OCI-LY7 (cell line): ENCODE measurements at regions not wholly inside any gene's neighbourhood (a gene's known extent, or its start where the extent isn't known, plus 50 kb on each side); places are given as distances from the start of the nearest gene placed in this dataset.

ENCODE experiments used
- BruUV-seq: library from RNA; stranded (reverse); fragments of 400-500 nt; replicated peaks from 2 replicates; lab custom pipeline; 2021; lab: Mats Ljungman, UMichigan
- CTCF ChIA-PET: fragments of 300-600 bp; sonication (Branson Sonifier 250); formaldehyde crosslinking; loops from one replicate; lab custom pipeline; 2022; ENCODE audit warnings: antibody characterized with exemption; ENCODE audit not compliant: unreplicated experiment; lab: Charles Lee
- POLR2A ChIA-PET: fragments of 300-600 bp; sonication (Branson Sonifier 250); formaldehyde crosslinking; loops from one replicate; lab custom pipeline; 2022; ENCODE audit warnings: antibody characterized with exemption; lab: Charles Lee
- DNase-seq: peaks from one replicate; pipeline ENCODE4 v3.0.0-alpha.2; 2015; ENCODE audit warnings: low spot score
- H2AFZ ChIP-seq: fragments of 200-600 bp; sonication (generic), shearing (Covaris generic); 2 replicates; pipeline ENCODE4 v1.6.1; 2014; ENCODE audit warnings: mild to moderate bottlenecking, antibody characterized with exemption, low read length, moderate library complexity
- H3K27ac ChIP-seq: fragments of 200-600 bp; sonication (generic); 2 replicates; pipeline ENCODE4 v1.5.1; 2014; ENCODE audit warnings: mixed run types, low read depth, mild to moderate bottlenecking, moderate library complexity, low read length, inconsistent platforms; ENCODE audit not compliant: poor library complexity, severe bottlenecking
- H3K36me3 ChIP-seq: fragments of 200-600 bp; sonication (generic); 2 replicates; pipeline ENCODE4 v1.6.1; 2014; ENCODE audit warnings: mild to moderate bottlenecking, antibody characterized with exemption, low read length, moderate library complexity, mixed read lengths; ENCODE audit not compliant: insufficient read depth
- H3K4me1 ChIP-seq: fragments of 200-600 bp; sonication (generic); 2 replicates; pipeline ENCODE4 v1.5.1; 2014; ENCODE audit warnings: mild to moderate bottlenecking, low read length; ENCODE audit not compliant: insufficient read depth, poor library complexity, severe bottlenecking
- H3K4me2 ChIP-seq: fragments of 200-600 bp; sonication (generic); 2 replicates; pipeline ENCODE4 v1.6.1; 2014; ENCODE audit warnings: mild to moderate bottlenecking, low read length
- H3K4me3 ChIP-seq: fragments of 200-600 bp; sonication (generic); 2 replicates; pipeline ENCODE4 v1.5.1; 2014; ENCODE audit warnings: mild to moderate bottlenecking, low read depth, low read length; ENCODE audit not compliant: poor library complexity, severe bottlenecking
- H3K79me2 ChIP-seq: fragments of 200-600 bp; sonication (generic); 2 replicates; pipeline ENCODE4 v1.6.1; 2016; ENCODE audit warnings: low read depth, mild to moderate bottlenecking, low read length, moderate library complexity, mixed read lengths; ENCODE audit not compliant: insufficient read depth
- H3K9me2 ChIP-seq: fragments of 200-600 bp; sonication (generic); 2 replicates; pipeline ENCODE4 v1.6.1; 2016; ENCODE audit warnings: mild to moderate bottlenecking, low read length, mixed read lengths; ENCODE audit not compliant: insufficient read depth
- H3K9me3 ChIP-seq: fragments of 200-600 bp; sonication (generic); 2 replicates; pipeline ENCODE4 v1.6.1; 2014; ENCODE audit warnings: mild to moderate bottlenecking, mixed run types, low read length, mixed read lengths
- H4K20me1 ChIP-seq: fragments of 200-600 bp; sonication (generic); 2 replicates; pipeline ENCODE4 v1.6.1; 2014; ENCODE audit warnings: mild to moderate bottlenecking, antibody characterized with exemption, low read length, moderate library complexity, mixed read lengths; ENCODE audit not compliant: insufficient read depth
- EZH2phosphoT487 ChIP-seq: fragments of 200-600 bp; sonication (generic); IDR thresholded peaks from 2 replicates; pipeline ENCODE4 v1.6.1; 2018; ENCODE audit warnings: low read depth, borderline replicate concordance, mild to moderate bottlenecking, mixed run types, antibody characterized with exemption, low read length, moderate library complexity, mixed read lengths
- intact Hi-C: fragments of 100-400 bp; cut with micrococcal nuclease; formaldehyde crosslinking; loops from one replicate; pipeline ENCODE4 v1.10.0; 2022; ENCODE audit not compliant: unreplicated experiment
- TF ChIP-seq, protein P1 (sequence below): fragments of 200-600 bp; sonication (generic); conservative IDR thresholded peaks from 2 replicates; pipeline ENCODE4 v1.5.1; 2014; ENCODE audit warnings: mild to moderate bottlenecking, antibody characterized with exemption, low read length, moderate library complexity, mixed read lengths

DNA sequence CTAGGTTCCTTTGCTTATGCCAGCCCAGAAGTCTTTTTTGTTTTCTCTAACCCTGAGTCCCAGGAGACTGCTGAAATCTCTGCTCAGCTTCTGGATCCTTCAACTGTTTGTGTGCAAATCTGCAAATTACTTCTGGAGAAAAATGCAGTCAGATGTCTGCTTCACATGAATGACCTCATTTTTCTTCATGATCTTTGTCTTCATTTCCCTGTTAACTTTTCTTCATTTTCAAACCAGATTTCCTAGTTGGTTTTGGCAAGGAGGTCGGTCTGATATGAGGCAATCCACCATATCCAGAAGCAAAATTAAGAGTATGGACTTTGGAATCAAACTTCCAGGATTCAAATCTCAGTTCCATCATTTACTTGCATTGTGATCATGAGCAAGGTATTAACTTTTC is 66.8 kb downstream of the ZNF503 start:
- Histone ChIP-seq H3K4me1 (peaks cover 17% of the 10 kb centered on the region), H3K36me3 (no peaks in the 10 kb centered on the region), H3K9me3 (peaks cover 11% of the 10 kb centered on the region; the same call in 1 of the 2 replicates), H3K4me2 (no peak overlapping the region), H3K9me2 (no peaks in the 10 kb centered on the region), H3K4me3 (no peak overlapping the region), H2AFZ (no peak overlapping the region), H3K27ac (no peak overlapping the region), H3K79me2 (no peaks in the 10 kb centered on the region), H4K20me1 (no peaks in the 10 kb centered on the region)
- TF ChIP-seq EZH2phosphoT487, result no peak
- TF ChIP-seq, protein P1, sequence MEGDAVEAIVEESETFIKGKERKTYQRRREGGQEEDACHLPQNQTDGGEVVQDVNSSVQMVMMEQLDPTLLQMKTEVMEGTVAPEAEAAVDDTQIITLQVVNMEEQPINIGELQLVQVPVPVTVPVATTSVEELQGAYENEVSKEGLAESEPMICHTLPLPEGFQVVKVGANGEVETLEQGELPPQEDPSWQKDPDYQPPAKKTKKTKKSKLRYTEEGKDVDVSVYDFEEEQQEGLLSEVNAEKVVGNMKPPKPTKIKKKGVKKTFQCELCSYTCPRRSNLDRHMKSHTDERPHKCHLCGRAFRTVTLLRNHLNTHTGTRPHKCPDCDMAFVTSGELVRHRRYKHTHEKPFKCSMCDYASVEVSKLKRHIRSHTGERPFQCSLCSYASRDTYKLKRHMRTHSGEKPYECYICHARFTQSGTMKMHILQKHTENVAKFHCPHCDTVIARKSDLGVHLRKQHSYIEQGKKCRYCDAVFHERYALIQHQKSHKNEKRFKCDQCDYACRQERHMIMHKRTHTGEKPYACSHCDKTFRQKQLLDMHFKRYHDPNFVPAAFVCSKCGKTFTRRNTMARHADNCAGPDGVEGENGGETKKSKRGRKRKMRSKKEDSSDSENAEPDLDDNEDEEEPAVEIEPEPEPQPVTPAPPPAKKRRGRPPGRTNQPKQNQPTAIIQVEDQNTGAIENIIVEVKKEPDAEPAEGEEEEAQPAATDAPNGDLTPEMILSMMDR, result no peak
- no TSS peak for BruUV-seq
- ChIA-PET POLR2A (interaction anchor here (0.6 kb wide), 1 partner anchor 111 kb away, joined by 4 read pairs; no protein-coding TSS in a partner anchor), CTCF (no interaction called here)
- intact Hi-C loops, result no loop called here
- DNase-seq, result no peak

DNA sequence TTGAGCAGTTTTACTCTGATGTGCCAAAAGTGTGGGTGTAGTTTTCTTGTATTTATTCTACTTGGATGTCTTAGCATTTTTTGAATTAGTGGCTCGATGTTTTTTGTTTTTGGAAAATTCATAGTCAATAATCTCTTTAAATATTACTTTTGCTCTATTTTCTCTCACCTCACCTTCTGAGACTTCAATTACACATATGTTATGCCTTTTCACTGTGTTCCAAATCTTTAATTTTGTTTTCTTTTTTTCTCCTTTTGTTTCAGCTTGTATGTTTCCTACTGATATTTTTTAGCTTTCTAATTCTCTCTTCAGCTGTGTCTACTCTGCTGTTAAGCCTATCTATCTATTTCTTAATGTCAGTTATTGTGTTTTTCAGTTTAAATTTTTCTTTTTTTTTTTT is 69.5 kb downstream of the ZNF503 start:
- Histone ChIP-seq H2AFZ (no peak overlapping the region), H3K4me2 (no peak overlapping the region), H3K36me3 (no peaks in the 10 kb centered on the region), H3K27ac (no peak overlapping the region), H3K9me2 (no peaks in the 10 kb centered on the region), H3K9me3 (peaks cover 11% of the 10 kb centered on the region; the same call in 1 of the 2 replicates), H3K4me1 (peaks cover 17% of the 10 kb centered on the region), H3K4me3 (no peak overlapping the region), H3K79me2 (no peaks in the 10 kb centered on the region), H4K20me1 (no peaks in the 10 kb centered on the region)
- intact Hi-C loops, result no loop called here
- ChIA-PET POLR2A (no interaction called here), CTCF (no interaction called here)
- TF ChIP-seq EZH2phosphoT487, result no peak
- TF ChIP-seq, protein P1, result no peak
- no TSS peak for BruUV-seq
- no peak for DNase-seq

DNA sequence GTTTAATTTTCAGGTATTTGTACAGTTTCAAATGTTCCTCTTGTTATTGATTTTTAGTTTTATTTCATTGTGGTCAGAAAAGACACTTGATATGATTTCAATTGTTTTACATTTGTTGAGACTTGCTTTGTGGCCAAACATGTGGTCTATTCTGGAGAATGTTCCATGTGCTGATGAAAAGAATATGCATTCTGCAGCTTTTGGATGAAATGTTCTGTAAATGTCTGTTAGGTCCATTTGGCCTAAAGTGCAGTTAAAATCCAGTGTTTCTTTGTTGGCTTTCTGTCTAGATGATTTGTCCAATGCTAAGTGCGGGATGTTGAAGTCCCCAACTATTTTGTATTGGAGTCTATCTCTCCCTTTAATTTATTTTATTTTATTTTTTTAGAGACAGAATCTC is 70.5 kb downstream of the ZNF503 start:
- H3K4me3 ChIP-seq, result no peak overlapping the region
- H3K4me2 ChIP-seq, result no peak overlapping the region
- no peak overlapping the region for H3K27ac ChIP-seq
- POLR2A ChIA-PET, result no interaction called here
- H3K36me3 ChIP-seq, result no peaks in the 10 kb centered on the region
- H3K9me3 ChIP-seq, result peaks cover 11% of the 10 kb centered on the region; the same call in 1 of the 2 replicates
- CTCF ChIA-PET, result no interaction called here
- no TSS peak for BruUV-seq
- H4K20me1 ChIP-seq, result no peaks in the 10 kb centered on the region
- no peaks in the 10 kb centered on the region for H3K79me2 ChIP-seq
- peaks cover 9% of the 10 kb centered on the region for H3K4me1 ChIP-seq
- H3K9me2 ChIP-seq, result no peaks in the 10 kb centered on the region
- TF ChIP-seq, protein P1, result no peak
- no peak for TF ChIP-seq EZH2phosphoT487
- no peak for DNase-seq
- intact Hi-C loops, result no loop called here
- no peak overlapping the region for H2AFZ ChIP-seq
